Peyer's patch (tissue), 4 donors: ENCODE measurements at regions not wholly inside any gene's neighbourhood (a gene's known extent, or its start where the extent isn't known, plus 50 kb on each side); places are given as distances from the start of the nearest gene placed in this dataset.
"Not testable (repeated sequence)": the region's sequence is repeated elsewhere in the genome, so short reads cannot be mapped to it uniquely, and the experiment has no call there.

ENCODE experiments used
- POLR2A ChIP-seq, 2 donors: fragments of 450-650 bp; IDR thresholded peaks; one replicate each; pipeline ENCODE4 v1.5.1; 2017; ENCODE audit warnings: antibody characterized with exemption in 2 of 2, mild to moderate bottlenecking in 2 of 2, moderate library complexity in 2 of 2
- TF ChIP-seq, protein P1 (sequence below), 6 experiments: fragments of 450-650 bp in 4 of 6; fragments of 200-600 bp in 2 of 6; sonication (generic) in 1 of 6; IDR thresholded peaks; one replicate each; pipeline ENCODE4 v1.5.1; 2017 to 2019; ENCODE audit warnings: antibody characterized with exemption in 6 of 6, mild to moderate bottlenecking in 3 of 6, moderate library complexity in 1 of 6

DNA sequence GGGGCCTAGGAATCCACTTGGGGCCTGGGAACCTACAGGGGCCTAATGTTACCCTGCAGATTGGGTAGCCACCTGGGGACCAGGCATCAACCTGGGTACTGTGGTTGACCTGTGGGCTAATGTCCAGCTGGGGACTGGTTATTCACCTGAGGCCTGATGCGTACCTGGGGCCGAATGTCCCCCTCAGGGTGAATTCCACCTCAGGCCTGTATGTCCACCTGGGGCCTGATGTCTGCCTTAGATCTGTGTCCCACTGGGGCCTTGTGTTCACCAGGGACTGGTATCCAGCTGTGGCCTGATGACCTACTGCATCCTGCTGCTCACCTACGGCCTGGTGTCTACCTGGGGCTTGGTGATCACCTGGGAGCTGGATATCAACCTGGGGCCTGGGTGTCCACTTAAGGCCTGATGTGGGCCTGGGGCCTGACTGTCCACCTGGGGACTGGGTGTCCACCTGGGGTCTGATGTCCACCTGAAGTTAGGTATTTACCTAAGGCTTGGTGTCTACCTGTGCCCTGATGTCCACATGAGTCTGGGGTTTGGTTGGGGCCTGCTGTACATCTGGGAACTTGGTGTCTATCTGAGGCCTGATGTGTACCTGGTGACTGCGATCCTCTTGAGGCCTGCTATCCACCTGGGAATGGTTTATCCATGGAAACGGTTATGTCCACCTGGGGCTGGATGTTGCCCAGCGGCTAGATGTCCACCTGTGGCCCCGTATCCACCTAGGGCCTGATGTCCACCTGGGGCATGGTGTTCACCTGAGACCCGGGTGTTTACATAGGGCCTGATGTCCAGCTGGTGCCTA, 1492.6 kb upstream of the TPTE start:
- TF ChIP-seq, protein P1, sequence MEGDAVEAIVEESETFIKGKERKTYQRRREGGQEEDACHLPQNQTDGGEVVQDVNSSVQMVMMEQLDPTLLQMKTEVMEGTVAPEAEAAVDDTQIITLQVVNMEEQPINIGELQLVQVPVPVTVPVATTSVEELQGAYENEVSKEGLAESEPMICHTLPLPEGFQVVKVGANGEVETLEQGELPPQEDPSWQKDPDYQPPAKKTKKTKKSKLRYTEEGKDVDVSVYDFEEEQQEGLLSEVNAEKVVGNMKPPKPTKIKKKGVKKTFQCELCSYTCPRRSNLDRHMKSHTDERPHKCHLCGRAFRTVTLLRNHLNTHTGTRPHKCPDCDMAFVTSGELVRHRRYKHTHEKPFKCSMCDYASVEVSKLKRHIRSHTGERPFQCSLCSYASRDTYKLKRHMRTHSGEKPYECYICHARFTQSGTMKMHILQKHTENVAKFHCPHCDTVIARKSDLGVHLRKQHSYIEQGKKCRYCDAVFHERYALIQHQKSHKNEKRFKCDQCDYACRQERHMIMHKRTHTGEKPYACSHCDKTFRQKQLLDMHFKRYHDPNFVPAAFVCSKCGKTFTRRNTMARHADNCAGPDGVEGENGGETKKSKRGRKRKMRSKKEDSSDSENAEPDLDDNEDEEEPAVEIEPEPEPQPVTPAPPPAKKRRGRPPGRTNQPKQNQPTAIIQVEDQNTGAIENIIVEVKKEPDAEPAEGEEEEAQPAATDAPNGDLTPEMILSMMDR (IDR thresholded peaks at IDR 0.05) = not testable (repeated sequence)
- TF ChIP-seq POLR2A (IDR thresholded peaks at IDR 0.05) = not testable (repeated sequence)
